GM23338 (cell line): ENCODE measurements at regions not wholly inside any gene's neighbourhood (a gene's known extent, or its start where the extent isn't known, plus 50 kb on each side); places are given as distances from the start of the nearest gene placed in this dataset.

ENCODE experiments used
- CREB1 ChIP-seq: fragments of 250-450 bp; sonication (Bioruptor Pico); IDR thresholded peaks from 2 replicates; pipeline ENCODE4 v1.5.0; 2020; ENCODE audit warnings: low read depth, mild to moderate bottlenecking, moderate library complexity
- CTCF ChIP-seq, 2 experiments: fragments of 200-600 bp in 1 of 2; sonication (generic) in 1 of 2; conservative IDR thresholded peaks; 2 replicates each; pipeline versions ENCODE4 v1.5.1 to v1.6.1; 2016 to 2017; ENCODE audit warnings: antibody characterized with exemption in 2 of 2, low read depth in 2 of 2, mild to moderate bottlenecking in 2 of 2, moderate library complexity in 1 of 2
- ETS1 ChIP-seq: IDR thresholded peaks from 2 replicates; pipeline ENCODE4 v1.6.1; 2016; ENCODE audit warnings: antibody characterized with exemption
- EZH2 ChIP-seq: fragments of 200-600 bp; sonication (generic); IDR thresholded peaks from one replicate; pipeline ENCODE4 v1.8.0; 2017; ENCODE audit warnings: antibody characterized with exemption, mild to moderate bottlenecking, low read depth; ENCODE audit not compliant: unreplicated experiment
- EZH2phosphoT487 ChIP-seq: fragments of 200-600 bp; sonication (generic); IDR thresholded peaks from one replicate; pipeline ENCODE4 v1.8.1; 2018; ENCODE audit warnings: antibody characterized with exemption; ENCODE audit not compliant: unreplicated experiment
- JUNB ChIP-seq: IDR thresholded peaks from one replicate; pipeline ENCODE4 v1.6.1; 2016; ENCODE audit warnings: antibody characterized with exemption; ENCODE audit not compliant: unreplicated experiment
- NANOG ChIP-seq: IDR thresholded peaks from 2 replicates; pipeline ENCODE4 v1.6.1; 2016; ENCODE audit warnings: antibody characterized with exemption, borderline replicate concordance
- POLR2AphosphoS5 ChIP-seq: IDR thresholded peaks from 2 replicates; pipeline ENCODE4 v1.6.1; 2016; ENCODE audit warnings: antibody characterized with exemption, low read depth
- REST ChIP-seq: IDR thresholded peaks from one replicate; pipeline ENCODE4 v1.6.1; 2018; ENCODE audit warnings: antibody characterized with exemption; ENCODE audit not compliant: unreplicated experiment
- STAT1 ChIP-seq: IDR thresholded peaks from one replicate; pipeline ENCODE4 v1.6.1; 2016; ENCODE audit warnings: antibody characterized with exemption; ENCODE audit not compliant: unreplicated experiment
- ZNF114 ChIP-seq: fragments of 250-450 bp; sonication (Bioruptor Pico); IDR thresholded peaks from 2 replicates; pipeline ENCODE4 v1.5.0; 2020; ENCODE audit warnings: mild to moderate bottlenecking, moderate library complexity
- ZNF462 ChIP-seq: fragments of 250-450 bp; sonication (Bioruptor Pico); IDR thresholded peaks from 2 replicates; pipeline ENCODE4 v1.5.0; 2020; ENCODE audit warnings: mild to moderate bottlenecking, moderate library complexity

GRCh38 chr11:27179334-27179733 lies 138.7 kb downstream of the BBOX1 start:
- TF ChIP-seq CTCF (conservative IDR thresholded peaks at IDR 0.05; ENCODE audit: low read depth in 2 of 2), result no peak
- TF ChIP-seq REST, result no peak
- no peak for TF ChIP-seq POLR2AphosphoS5
- TF ChIP-seq EZH2, result no peak
- TF ChIP-seq CREB1 (CRISPR knock-in tag), result no peak
- TF ChIP-seq EZH2phosphoT487, result no peak
- no peak for TF ChIP-seq ZNF114 (CRISPR knock-in tag)
- TF ChIP-seq NANOG, result no peak
- no peak for TF ChIP-seq JUNB
- no peak for TF ChIP-seq STAT1
- TF ChIP-seq ZNF462 (CRISPR knock-in tag), result no peak
- no peak for TF ChIP-seq ETS1
